ENCODE measurements at regions not wholly inside any gene's neighbourhood (a gene's known extent, or its start where the extent isn't known, plus 50 kb on each side); places are given as distances from the start of the nearest gene placed in this dataset.

- Histone ChIP-seq H3K27me3 (ENCODE audit: control insufficient read depth, insufficient read depth, low read length) (no peaks in the 10 kb centered on the region), H3K9me3 (ENCODE audit: control insufficient read depth in 2 of 3, insufficient read depth in 1 of 3, low read length in 3 of 3) (no peaks in the 10 kb centered on the region), H3K27ac (ENCODE audit: low read depth in 2 of 2, low read length in 2 of 2) (no peak overlapping the region), H3K4me1 (ENCODE audit: control insufficient read depth in 2 of 3, insufficient read depth in 2 of 3, low read depth in 1 of 3, low read length in 3 of 3) (no peaks in the 10 kb centered on the region), H3K9ac (ENCODE audit: low read length in 3 of 3) (no peak overlapping the region), H3K36me3 (ENCODE audit: control insufficient read depth in 2 of 3, insufficient read depth in 3 of 3, low read length in 3 of 3) (no peaks in the 10 kb centered on the region), H3K4me3 (ENCODE audit: low read length in 3 of 3) (no peak overlapping the region)
- intact Hi-C loops (cut with DNase I): no loop called here
- FAIRE-seq (no peak), DNase-seq (no peak)
- TF ChIP-seq CTCF (IDR thresholded peaks at IDR 0.05; ENCODE audit: borderline replicate concordance, extremely low read depth, insufficient read depth): no peak
Observed at GRCh38 chr16:51747329-51747728, 596.3 kb upstream of the SALL1 start.

GRCh38 chr16:51734220-51734619, 583.1 kb upstream of the SALL1 start:
- TF ChIP-seq CTCF (IDR thresholded peaks at IDR 0.05; ENCODE audit: borderline replicate concordance, extremely low read depth, insufficient read depth): no peak
- intact Hi-C loops (cut with DNase I): no loop called here
- FAIRE-seq: no peak

GRCh38 chr16:51733181-51733580, 582.1 kb upstream of the SALL1 start:
- no peak overlapping the region for H3K4me3 ChIP-seq (ENCODE audit: low read length in 3 of 3)
- H3K27ac ChIP-seq (ENCODE audit: low read depth in 2 of 2, low read length in 2 of 2): no peak overlapping the region
- TF ChIP-seq CTCF (IDR thresholded peaks at IDR 0.05; ENCODE audit: borderline replicate concordance, extremely low read depth, insufficient read depth): no peak
- FAIRE-seq (no peak), DNase-seq (peak in 3 of 5 donors; percentile 41 to 72 (median 61))
- no peaks in the 10 kb centered on the region for H3K4me1 ChIP-seq (ENCODE audit: control insufficient read depth in 2 of 3, insufficient read depth in 2 of 3, low read depth in 1 of 3, low read length in 3 of 3)
- no peaks in the 10 kb centered on the region for H3K9me3 ChIP-seq (ENCODE audit: control insufficient read depth in 2 of 3, insufficient read depth in 1 of 3, low read length in 3 of 3)
- intact Hi-C loops (cut with DNase I): no loop called here
- H3K9ac ChIP-seq (ENCODE audit: low read length in 3 of 3): no peak overlapping the region
- H3K36me3 ChIP-seq (ENCODE audit: control insufficient read depth in 2 of 3, insufficient read depth in 3 of 3, low read length in 3 of 3): no peaks in the 10 kb centered on the region
- no peaks in the 10 kb centered on the region for H3K27me3 ChIP-seq (ENCODE audit: control insufficient read depth, insufficient read depth, low read length)

More at GRCh38 chr16:51734220-51734619, 583.1 kb upstream of the SALL1 start:
- Histone ChIP-seq H3K27me3 (ENCODE audit: control insufficient read depth, insufficient read depth, low read length) (no peaks in the 10 kb centered on the region), H3K9me3 (ENCODE audit: control insufficient read depth in 2 of 3, insufficient read depth in 1 of 3, low read length in 3 of 3) (no peaks in the 10 kb centered on the region), H3K27ac (ENCODE audit: low read depth in 2 of 2, low read length in 2 of 2) (no peak overlapping the region), H3K36me3 (ENCODE audit: control insufficient read depth in 2 of 3, insufficient read depth in 3 of 3, low read length in 3 of 3) (no peaks in the 10 kb centered on the region), H3K4me1 (ENCODE audit: control insufficient read depth in 2 of 3, insufficient read depth in 2 of 3, low read depth in 1 of 3, low read length in 3 of 3) (no peaks in the 10 kb centered on the region), H3K4me3 (ENCODE audit: low read length in 3 of 3) (no peak overlapping the region), H3K9ac (ENCODE audit: low read length in 3 of 3) (no peak overlapping the region)
- DNase-seq: peak in 2 of 5 donors; percentile 60 to 67

GRCh38 chr16:51731160-51731559, 580.1 kb upstream of the SALL1 start:
- Histone ChIP-seq H3K27me3 (ENCODE audit: control insufficient read depth, insufficient read depth, low read length) (no peaks in the 10 kb centered on the region), H3K27ac (ENCODE audit: low read depth in 2 of 2, low read length in 2 of 2) (no peak overlapping the region), H3K9ac (ENCODE audit: low read length in 3 of 3) (no peak overlapping the region), H3K4me1 (ENCODE audit: control insufficient read depth in 2 of 3, insufficient read depth in 2 of 3, low read depth in 1 of 3, low read length in 3 of 3) (no peaks in the 10 kb centered on the region), H3K36me3 (ENCODE audit: control insufficient read depth in 2 of 3, insufficient read depth in 3 of 3, low read length in 3 of 3) (no peaks in the 10 kb centered on the region), H3K9me3 (ENCODE audit: control insufficient read depth in 2 of 3, insufficient read depth in 1 of 3, low read length in 3 of 3) (no peaks in the 10 kb centered on the region), H3K4me3 (ENCODE audit: low read length in 3 of 3) (no peak overlapping the region)
- intact Hi-C loops (cut with DNase I): no loop called here
- no peak for TF ChIP-seq CTCF (IDR thresholded peaks at IDR 0.05; ENCODE audit: borderline replicate concordance, extremely low read depth, insufficient read depth)
- no peak for DNase-seq
- no peak for FAIRE-seq
